Gastroesophageal sphincter (tissue), 4 donors: ENCODE measurements at regions not wholly inside any gene's neighbourhood (a gene's known extent, or its start where the extent isn't known, plus 50 kb on each side); places are given as distances from the start of the nearest gene placed in this dataset.

Source experiments
- ATAC-seq: fragments of 150-250 bp; one replicate; pipeline ENCODE4 v1.9.1; 2016; ENCODE audit warnings: mild to moderate bottlenecking, moderate library complexity
- H3K27ac ChIP-seq, 4 donors: fragments of 200-600 bp; sonication (generic) in 3 of 4; 1 replicate in 3 of 4; 2 replicates in 1 of 4; pipeline ENCODE4 v1.5.1; 2016 to 2019
- H3K27me3 ChIP-seq: fragments of 200-600 bp; sonication (generic); one replicate; pipeline ENCODE4 v1.5.1; 2019
- H3K36me3 ChIP-seq, 2 donors: fragments of 200-600 bp; sonication (generic); one replicate each; pipeline ENCODE4 v1.5.1; 2019; ENCODE audit warnings: control low read depth in 1 of 2
- H3K4me1 ChIP-seq, 3 donors: fragments of 200-600 bp; sonication (generic); 1 replicate in 2 of 3; 2 replicates in 1 of 3; pipeline ENCODE4 v1.5.1; 2016 to 2019; ENCODE audit warnings: control low read depth in 2 of 3
- H3K4me3 ChIP-seq, 2 donors: fragments of 200-600 bp; sonication (generic); one replicate each; pipeline ENCODE4 v1.5.1; 2019; ENCODE audit warnings: mild to moderate bottlenecking in 1 of 2, moderate library complexity in 1 of 2
- H3K9me3 ChIP-seq, 3 donors: fragments of 200-600 bp; sonication (generic); one replicate each; pipeline ENCODE4 v1.5.1; 2017 to 2019; ENCODE audit warnings: control low read depth in 2 of 3
- EP300 ChIP-seq: sonication (generic); formaldehyde crosslinking; IDR thresholded peaks from one replicate; pipeline ENCODE4 v1.6.1; 2017; ENCODE audit warnings: antibody characterized with exemption, mild to moderate bottlenecking
- POLR2A ChIP-seq, 2 donors: fragments of 450-650 bp; IDR thresholded peaks; one replicate each; pipeline ENCODE4 v1.6.1; 2017; ENCODE audit warnings: antibody characterized with exemption in 2 of 2, mild to moderate bottlenecking in 2 of 2, moderate library complexity in 1 of 2
- POLR2AphosphoS5 ChIP-seq: sonication (generic); formaldehyde crosslinking; IDR thresholded peaks from one replicate; pipeline ENCODE4 v1.6.1; 2017; ENCODE audit warnings: antibody characterized with exemption
- WGBS, 2 donors: methylation state at CpG; one replicate each; pipeline ENCODE4 v1.1.5; 2018; ENCODE audit warnings: low coverage in 1 of 2; 5-methylcytosine and 5-hydroxymethylcytosine counted together
- TF ChIP-seq, protein P1 (sequence below), 4 experiments: fragments of 200-600 bp in 2 of 4; fragments of 450-650 bp in 2 of 4; sonication (generic) in 1 of 4; IDR thresholded peaks; one replicate each; pipeline ENCODE4 v1.5.1; 2017 to 2019; ENCODE audit warnings: antibody characterized with exemption in 4 of 4, mild to moderate bottlenecking in 2 of 4, moderate library complexity in 2 of 4

DNA sequence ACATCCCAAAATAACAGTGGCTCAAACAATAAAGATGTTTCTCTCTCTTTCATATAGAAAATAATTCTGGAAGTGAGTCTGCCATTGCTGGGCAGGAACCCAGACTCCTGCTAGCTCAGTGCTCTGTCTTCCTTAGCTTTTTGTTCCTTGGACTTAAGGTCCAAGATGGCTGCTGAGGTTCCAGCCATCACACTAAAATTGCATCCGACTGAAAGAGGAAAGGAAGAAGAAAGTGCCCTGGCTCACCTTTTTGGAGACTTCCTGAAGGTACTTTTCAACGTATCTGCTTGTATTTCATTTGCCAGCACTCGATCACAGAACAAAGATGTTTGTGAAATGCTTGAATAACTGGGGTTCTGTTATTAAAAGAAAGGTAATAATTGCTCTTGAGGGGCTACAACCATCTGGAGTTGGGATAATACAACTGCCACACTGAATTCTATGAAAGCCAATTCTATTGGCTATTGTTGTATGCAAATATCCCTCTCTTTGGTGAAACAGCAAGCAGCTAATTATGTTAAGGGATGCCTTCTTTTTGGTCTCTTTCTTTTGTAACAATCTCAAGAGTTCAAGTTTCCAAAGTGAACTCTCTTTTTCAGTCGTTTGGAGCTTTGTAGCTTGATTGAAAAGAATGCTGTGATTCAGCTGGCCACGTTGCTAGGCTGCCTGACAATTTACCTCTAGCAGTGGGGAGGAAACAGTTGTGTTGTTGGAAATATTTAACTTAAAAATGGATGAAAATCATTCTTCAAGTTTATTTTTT is 83.9 kb downstream of the BAMBI start:
- H3K4me3 ChIP-seq, result no peak overlapping the region
- H3K27me3 ChIP-seq, result peaks cover 1% of the 10 kb centered on the region
- no peaks in the 10 kb centered on the region for H3K4me1 ChIP-seq
- no peaks in the 10 kb centered on the region for H3K36me3 ChIP-seq
- H3K27ac ChIP-seq, result no peak overlapping the region
- WGBS, 2 donors, result 57 to 61% methylated on average over 4 to 5 of the region's 5 CpGs
- TF ChIP-seq, protein P1, sequence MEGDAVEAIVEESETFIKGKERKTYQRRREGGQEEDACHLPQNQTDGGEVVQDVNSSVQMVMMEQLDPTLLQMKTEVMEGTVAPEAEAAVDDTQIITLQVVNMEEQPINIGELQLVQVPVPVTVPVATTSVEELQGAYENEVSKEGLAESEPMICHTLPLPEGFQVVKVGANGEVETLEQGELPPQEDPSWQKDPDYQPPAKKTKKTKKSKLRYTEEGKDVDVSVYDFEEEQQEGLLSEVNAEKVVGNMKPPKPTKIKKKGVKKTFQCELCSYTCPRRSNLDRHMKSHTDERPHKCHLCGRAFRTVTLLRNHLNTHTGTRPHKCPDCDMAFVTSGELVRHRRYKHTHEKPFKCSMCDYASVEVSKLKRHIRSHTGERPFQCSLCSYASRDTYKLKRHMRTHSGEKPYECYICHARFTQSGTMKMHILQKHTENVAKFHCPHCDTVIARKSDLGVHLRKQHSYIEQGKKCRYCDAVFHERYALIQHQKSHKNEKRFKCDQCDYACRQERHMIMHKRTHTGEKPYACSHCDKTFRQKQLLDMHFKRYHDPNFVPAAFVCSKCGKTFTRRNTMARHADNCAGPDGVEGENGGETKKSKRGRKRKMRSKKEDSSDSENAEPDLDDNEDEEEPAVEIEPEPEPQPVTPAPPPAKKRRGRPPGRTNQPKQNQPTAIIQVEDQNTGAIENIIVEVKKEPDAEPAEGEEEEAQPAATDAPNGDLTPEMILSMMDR (IDR thresholded peaks at IDR 0.05), result no peak
- TF ChIP-seq POLR2AphosphoS5, result no peak
- no peak for TF ChIP-seq POLR2A (IDR thresholded peaks at IDR 0.05)
- TF ChIP-seq EP300, result no peak
- no peaks in the 10 kb centered on the region for H3K9me3 ChIP-seq
- no peak for ATAC-seq

- peaks cover 9% of the 10 kb centered on the region for H3K27me3 ChIP-seq
- no peaks in the 10 kb centered on the region for H3K4me1 ChIP-seq
- ATAC-seq, result no peak
- H3K27ac ChIP-seq, result no peak overlapping the region
- no peaks in the 10 kb centered on the region for H3K9me3 ChIP-seq
- TF ChIP-seq, protein P1 (IDR thresholded peaks at IDR 0.05), result no peak
- TF ChIP-seq POLR2A (IDR thresholded peaks at IDR 0.05) (no peak), POLR2AphosphoS5 (no peak), EP300 (no peak)
- 73 to 81% methylated on average over 3 to 7 of the region's 7 CpGs for WGBS, 2 donors
- no peak overlapping the region for H3K4me3 ChIP-seq
- H3K36me3 ChIP-seq, result no peaks in the 10 kb centered on the region
Observed at GRCh38 chr10:28763471-28764170, 86.3 kb downstream of the BAMBI start.

DNA sequence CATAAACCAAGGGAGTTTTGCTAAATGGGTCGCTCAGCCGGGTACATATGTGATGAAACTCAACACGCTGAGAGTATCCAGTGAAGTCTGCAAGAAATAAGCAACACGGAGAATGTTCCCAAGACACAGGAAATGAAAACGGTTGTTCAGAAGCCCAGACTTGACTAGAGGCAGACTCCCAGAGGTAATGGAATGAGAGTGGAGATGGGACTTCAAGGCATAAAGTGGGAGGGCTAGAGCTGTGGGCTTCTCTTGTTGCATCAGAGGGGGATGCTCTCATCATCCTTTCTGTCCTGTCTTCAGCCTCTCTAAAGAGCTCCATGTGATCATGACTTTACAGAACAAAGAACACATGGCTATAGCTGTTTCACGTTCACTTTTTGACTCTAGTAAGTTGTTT is 88.3 kb downstream of the BAMBI start:
- Histone ChIP-seq H3K9me3 (no peaks in the 10 kb centered on the region), H3K4me1 (no peaks in the 10 kb centered on the region), H3K27ac (no peak overlapping the region), H3K36me3 (no peaks in the 10 kb centered on the region), H3K27me3 (peaks cover 9% of the 10 kb centered on the region), H3K4me3 (no peak overlapping the region)
- ATAC-seq, result no peak
- TF ChIP-seq POLR2AphosphoS5, result no peak
- TF ChIP-seq, protein P1 (IDR thresholded peaks at IDR 0.05), result no peak
- no peak for TF ChIP-seq POLR2A (IDR thresholded peaks at IDR 0.05)
- TF ChIP-seq EP300, result no peak
- 20 to 47% methylated on average over 2 to 6 of the region's 6 CpGs for WGBS, 2 donors

- H3K4me3 ChIP-seq, result no peak overlapping the region
- H3K4me1 ChIP-seq, result no peaks in the 10 kb centered on the region
- no peaks in the 10 kb centered on the region for H3K36me3 ChIP-seq
- peaks cover 9% of the 10 kb centered on the region for H3K27me3 ChIP-seq
- WGBS, 2 donors, result 79 to 91% methylated on average over 9 to 10 of the region's 10 CpGs
- no peak for TF ChIP-seq POLR2AphosphoS5
- TF ChIP-seq POLR2A (IDR thresholded peaks at IDR 0.05), result no peak
- TF ChIP-seq EP300, result no peak
- TF ChIP-seq, protein P1 (IDR thresholded peaks at IDR 0.05), result no peak
- H3K27ac ChIP-seq, result no peak overlapping the region
- ATAC-seq, result no peak
- H3K9me3 ChIP-seq, result no peaks in the 10 kb centered on the region
Observed at GRCh38 chr10:28768227-28768626, 90.9 kb downstream of the BAMBI start.
